ENCODE measurements at regions not wholly inside any gene's neighbourhood (a gene's known extent, or its start where the extent isn't known, plus 50 kb on each side); places are given as distances from the start of the nearest gene placed in this dataset.
"Not testable (repeated sequence)": the region's sequence is repeated elsewhere in the genome, so short reads cannot be mapped to it uniquely, and the experiment has no call there.

- no peak for DNase-seq
Observed at GRCh38 chr17:5978496-5978895, 91.7 kb upstream of the WSCD1 start.

GRCh38 chr17:5980941-5981340 lies 89.2 kb upstream of the WSCD1 start:
- no peak for DNase-seq

GRCh38 chr17:5986644-5987043 lies 83.5 kb upstream of the WSCD1 start:
- DNase-seq = no peak

- DNase-seq = no peak
Observed at GRCh38 chr17:6000426-6000825, 69.8 kb upstream of the WSCD1 start.

GRCh38 chr17:6003221-6003620 lies 67.0 kb upstream of the WSCD1 start:
- DNase-seq = not testable (repeated sequence)

- DNase-seq = no peak
Observed at GRCh38 chr17:6005939-6006338, 64.2 kb upstream of the WSCD1 start.

- DNase-seq = no peak
Observed at GRCh38 chr17:6011206-6011605, 59.0 kb upstream of the WSCD1 start.

GRCh38 chr17:6018788-6019187 lies 51.4 kb upstream of the WSCD1 start:
- DNase-seq = no peak

- DNase-seq = no peak
Observed at GRCh38 chr17:6019959-6020358, 50.2 kb upstream of the WSCD1 start.

GRCh38 chr17:6020376-6021010 lies 49.7 kb upstream of the WSCD1 start:
- no peak for DNase-seq
